NCI-H187 (cell line): ENCODE measurements at regions not wholly inside any gene's neighbourhood (a gene's known extent, or its start where the extent isn't known, plus 50 kb on each side); places are given as distances from the start of the nearest gene placed in this dataset.
"Not testable (repeated sequence)": the region's sequence is repeated elsewhere in the genome, so short reads cannot be mapped to it uniquely, and the experiment has no call there.

Source experiments
- DNase-seq, 2 experiments: peaks; one replicate each; lab custom pipeline; 2025; lab: John Stamatoyannopoulos, UW

GRCh38 chr4:15294202-15294601 is 133.6 kb upstream of the C1QTNF7 start:
- DNase-seq = no peak

- DNase-seq = no peak
Measured at GRCh38 chr4:15294832-15295231, 133.0 kb upstream of the C1QTNF7 start.

- no peak for DNase-seq
Measured at GRCh38 chr4:15295421-15296162, 132.2 kb upstream of the C1QTNF7 start.

DNA sequence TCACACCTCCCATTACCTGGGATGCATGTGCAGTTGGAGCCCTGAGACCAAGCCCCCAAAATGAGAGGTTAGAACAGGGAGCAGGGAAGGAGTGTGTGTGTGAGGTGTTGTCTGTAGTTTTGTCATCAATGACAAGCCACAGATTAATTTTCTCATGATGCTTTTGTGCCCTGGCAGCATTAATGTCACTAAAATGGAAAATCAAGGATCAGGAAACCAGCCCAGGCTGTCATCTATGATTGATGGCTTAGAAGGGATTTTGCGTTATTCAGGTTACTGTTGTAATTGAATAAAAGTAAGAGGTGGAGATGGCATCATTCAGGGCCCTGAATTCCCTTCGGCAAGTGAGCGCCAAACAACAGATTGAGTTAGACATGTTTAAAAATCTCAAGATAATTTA is 130.5 kb upstream of the C1QTNF7 start:
- no peak for DNase-seq

DNA sequence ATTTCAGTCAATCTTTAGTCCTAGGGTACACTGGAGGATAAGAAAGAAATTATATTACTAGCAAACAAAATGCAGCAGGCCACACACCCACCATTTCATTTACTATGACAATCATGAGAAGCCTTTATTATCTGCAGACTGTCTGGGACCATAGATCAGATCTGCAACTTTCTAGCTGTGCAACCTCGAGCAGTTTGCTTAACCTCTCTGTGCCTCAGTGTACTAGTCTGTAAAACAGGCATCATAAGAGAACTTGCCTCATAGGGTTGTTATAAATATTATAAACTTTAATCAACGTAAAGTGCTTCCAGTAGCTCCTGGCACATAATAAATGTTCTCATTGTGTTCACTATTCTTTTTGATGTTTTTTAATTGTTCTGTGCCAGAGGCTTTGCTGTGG is 128.2 kb upstream of the C1QTNF7 start:
- no peak for DNase-seq

GRCh38 chr4:15303052-15303641 is 124.7 kb upstream of the C1QTNF7 start:
- no peak for DNase-seq

DNA sequence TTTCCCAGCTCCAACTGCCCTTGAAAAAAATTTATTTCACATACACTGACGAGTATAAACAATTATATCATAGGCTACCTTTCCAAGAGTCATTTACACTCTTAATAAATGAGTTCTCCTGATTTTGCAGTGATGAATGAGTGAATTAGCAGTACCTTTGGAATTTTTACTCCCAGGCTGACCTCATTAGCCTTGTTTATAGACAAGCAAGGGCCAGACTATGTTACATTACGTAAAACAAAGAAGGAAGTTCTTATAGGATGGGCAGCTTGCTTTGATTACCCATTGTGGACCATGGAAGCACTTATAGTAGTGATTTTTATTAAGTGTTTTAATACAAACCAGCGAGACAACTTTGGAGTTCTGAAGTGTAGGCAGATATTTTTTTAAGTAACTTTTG is 112.9 kb upstream of the C1QTNF7 start:
- no peak for DNase-seq

- no peak for DNase-seq
Measured at GRCh38 chr4:15317246-15317645, 110.6 kb upstream of the C1QTNF7 start.

DNA sequence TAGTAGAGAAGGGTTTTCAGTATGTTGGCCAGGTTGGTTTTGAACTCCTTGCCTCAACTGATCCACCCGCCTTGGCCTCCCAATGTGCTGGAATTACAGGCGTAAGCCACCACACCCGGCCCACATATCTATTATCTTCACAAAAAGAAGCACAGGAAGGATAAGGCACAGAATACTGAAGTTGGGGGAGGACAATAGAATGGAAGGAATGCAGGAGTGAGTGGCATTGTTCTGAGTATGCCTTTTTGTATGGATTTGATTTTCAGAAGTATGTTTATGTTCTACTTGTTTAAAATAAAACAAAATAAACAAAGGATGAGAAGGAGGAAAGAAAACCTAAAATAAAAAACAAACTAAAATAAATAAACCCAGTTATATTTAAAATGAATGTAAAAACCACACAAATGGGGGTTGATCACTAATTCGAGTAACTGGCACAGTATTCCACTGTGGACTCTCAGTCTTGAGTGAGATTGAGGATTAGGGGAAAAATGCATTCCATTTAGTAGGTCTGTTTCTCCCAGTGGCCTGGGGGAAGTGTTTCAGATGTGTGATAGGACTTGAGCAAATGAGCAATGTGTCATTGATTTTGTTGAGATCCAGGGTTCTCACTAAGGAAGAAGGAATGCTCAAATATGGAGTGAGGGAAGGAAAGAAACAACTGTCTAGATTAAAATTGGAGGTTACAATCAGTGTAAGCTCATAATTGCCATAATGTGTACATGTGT is 109.0 kb upstream of the C1QTNF7 start:
- no peak for DNase-seq

DNA sequence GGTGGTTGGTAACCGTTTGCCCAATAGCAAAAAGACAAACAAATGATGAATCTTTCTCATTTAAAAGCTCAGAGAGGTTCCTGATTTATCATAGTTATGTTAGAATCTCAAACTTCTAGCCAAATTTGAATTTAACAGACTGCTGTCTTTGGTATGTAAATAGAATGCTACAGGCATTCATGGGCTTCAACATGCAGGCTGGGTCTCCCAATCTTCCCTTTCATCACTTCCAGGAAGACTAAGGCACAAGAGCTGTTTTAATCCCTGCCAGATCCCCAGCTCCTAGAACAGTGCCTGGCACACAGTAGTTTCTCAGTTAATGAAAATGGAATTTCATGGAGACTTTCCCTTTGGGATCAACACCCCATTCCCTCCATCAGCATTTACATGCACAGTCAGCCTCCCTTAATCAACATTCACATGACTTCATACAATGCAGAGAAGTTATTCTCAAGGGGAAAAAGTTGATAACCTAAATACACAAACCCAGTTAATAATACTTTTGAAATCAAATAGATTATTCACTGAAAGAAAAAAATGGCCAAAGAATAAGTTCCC is 107.6 kb upstream of the C1QTNF7 start:
- no peak for DNase-seq

DNA sequence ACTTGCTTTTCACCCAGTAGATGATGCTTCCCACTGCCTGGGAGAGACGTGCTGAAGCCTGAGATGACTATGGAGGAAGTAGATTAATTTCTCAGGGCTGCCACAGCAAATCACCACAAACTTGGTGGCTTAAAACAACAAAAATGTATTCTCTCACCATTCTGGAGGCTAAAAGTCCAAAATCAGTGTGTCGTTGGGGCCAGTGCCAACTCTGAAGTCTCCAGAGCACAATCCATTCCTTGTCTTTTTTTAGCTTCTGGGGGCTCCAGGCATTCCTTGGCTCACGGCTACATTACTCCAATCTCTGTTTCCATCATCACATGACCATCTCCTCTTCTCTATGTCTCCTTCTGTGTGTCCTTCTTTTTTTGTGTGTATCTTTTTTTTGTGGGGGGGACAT is 105.8 kb upstream of the C1QTNF7 start:
- no peak for DNase-seq

GRCh38 chr4:15325987-15326386 is 101.8 kb upstream of the C1QTNF7 start:
- DNase-seq = no peak

DNA sequence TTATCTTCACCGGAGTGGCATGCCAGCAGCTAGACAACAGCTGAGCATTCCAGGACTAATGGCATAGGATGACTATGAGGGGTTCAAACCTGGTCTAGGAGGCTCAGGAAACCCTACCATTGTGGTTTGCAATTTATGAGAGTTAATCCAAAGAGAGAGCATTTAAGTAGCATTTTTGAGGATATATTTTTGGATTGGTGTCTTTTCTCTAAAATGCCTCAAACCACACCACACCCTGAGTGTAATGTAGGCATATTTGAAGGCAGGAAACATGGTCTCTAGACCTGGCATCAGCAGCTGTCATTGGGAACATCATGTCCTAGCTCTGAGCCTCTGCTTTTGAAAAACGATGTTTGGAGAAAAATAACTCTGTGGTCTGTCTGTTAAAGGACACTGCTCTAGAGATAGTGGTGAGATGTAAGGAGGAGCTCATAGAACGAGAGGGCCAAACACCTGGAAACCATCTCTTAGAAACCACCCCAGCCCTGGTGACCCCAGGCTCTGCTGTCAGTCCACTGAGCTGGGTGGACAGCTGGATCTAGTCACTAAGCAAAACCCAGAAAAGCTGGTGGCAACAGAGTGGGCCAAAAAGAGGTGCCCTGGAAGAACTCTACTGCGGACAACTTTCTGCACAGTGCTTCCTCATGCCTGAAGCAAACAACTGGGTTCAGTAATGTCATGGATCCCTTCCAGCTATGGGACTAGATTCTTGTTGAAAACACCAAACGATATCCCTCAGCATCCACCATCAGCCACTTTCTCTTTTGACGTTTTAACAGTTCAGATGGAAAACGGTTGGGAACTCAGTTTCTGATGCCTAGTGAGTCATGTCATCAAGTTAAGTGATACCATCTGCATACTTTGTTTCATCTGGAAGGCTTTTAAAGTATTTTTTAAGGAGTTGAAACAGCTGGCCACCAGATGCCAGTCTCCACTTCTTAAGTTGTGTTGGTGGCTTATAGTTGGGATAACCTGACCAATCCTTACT is 100.2 kb upstream of the C1QTNF7 start:
- no peak for DNase-seq

DNA sequence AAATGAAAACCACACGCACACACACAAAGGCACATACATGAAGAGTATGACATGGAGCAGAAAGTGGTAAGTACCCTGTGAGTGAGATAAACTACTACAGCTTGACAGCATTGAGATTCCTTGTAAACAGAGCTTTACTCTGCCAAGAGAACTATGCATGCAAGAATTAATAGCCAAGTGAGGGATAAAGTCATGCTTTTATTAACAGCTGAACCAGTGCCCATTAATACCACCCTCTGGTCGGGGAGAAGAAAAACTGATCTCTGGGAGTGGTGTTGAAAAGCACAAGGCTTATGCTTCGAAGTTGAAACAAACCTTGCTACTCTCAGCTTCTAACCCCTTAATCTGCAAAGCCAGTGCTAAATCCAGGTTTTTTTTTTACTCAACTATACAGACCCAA is 95.9 kb upstream of the C1QTNF7 start:
- DNase-seq = no peak

GRCh38 chr4:15332377-15332776 is 95.5 kb upstream of the C1QTNF7 start:
- no peak for DNase-seq

DNA sequence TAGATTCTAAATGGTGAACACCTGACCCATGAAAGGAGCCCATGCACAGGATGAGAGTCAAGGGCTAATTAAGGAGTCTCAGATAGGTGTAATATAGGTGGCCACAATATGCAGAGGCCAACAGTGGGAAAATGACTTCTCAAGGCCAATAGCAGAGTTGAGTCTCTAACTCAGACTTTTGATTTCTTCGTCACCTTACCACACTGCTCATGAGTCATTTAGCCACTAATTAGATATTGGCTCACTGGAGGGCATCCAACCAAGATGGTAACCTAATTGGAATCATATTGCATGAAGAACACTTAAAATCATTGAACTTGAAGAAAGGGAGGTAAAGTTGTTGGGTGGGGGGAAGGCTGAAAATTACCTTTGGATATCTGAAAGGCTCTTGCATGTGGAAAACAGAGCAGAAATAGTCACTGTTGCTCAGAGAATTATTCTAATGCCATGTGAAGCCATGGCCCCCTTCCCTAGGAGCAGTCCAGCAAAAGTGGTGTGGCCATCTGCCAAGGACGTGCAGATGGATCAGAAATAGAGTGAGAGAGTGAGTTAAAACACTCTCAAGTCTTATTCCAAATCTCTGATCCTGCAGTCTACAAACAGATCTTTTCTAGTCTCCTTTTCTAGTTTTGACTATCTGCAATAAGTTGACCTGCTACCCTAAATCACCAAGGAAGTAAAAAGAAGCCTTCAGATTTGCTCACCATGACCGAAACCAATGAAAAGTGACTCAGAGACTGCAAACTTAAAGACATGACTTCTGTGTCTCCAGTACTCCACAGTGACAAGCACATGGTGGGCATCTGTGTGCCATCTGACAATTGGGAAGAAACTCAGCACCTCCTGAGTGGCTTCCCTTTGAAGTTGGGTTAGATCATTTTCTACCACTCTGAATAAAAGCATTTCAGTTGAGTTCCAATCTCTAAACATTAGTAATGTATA is 93.9 kb upstream of the C1QTNF7 start:
- no peak for DNase-seq

DNA sequence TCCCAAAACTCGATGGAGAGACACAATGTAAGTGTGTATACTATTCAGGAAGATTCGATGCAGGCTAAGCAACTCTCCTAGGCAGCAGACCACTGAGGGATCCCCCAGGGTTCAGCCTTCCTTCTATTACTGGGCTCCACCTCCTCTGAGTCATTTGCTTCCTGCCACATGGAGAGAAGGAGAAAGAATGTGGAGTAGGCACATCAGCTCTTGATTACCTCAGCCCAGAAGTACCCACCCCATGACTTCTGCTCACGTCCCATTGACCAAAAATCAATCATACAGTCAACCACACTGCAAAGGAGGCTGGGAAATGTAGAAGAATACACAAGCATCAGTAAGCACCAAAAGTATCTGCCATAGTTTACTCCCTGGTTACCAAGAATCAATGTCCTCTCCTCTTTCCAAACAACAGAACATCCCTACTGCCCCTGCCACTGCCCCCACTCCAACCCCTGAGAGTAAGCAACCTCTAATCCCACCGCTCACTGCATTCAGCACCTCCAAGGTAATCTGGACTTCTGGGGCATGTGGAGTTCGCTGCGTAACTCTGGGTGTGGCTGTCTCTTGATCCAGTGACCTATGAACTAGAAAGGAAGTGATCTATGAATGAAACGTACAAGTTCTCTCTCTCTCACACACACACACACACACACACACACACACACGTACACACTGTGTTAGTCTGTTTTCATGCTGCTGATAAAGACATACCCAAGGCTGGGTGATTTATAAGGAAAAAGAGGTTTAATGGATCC is 91.2 kb upstream of the C1QTNF7 start:
- DNase-seq = no peak

DNA sequence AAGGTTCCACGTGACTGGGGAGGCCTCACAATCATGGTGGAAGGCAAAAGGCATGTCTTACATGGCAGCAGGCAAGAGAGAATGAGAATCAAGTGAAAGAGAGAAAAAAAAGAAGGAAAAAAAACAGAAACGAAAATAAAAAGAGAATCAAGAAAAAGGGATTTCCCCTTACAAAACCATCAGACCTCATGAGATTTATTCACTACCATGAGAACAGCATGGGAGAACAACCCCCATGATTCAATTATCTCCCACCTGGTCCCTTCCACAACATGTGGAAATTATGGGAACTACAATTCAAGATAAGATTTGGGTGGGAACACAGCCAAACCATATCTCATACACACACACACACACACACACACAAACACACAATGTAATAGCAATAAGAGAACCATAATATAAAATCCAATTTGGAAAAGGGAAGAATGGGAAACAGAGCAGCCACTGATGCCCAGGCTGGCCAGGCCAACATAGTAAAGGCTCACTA is 90.6 kb upstream of the C1QTNF7 start:
- not testable (repeated sequence) for DNase-seq

DNA sequence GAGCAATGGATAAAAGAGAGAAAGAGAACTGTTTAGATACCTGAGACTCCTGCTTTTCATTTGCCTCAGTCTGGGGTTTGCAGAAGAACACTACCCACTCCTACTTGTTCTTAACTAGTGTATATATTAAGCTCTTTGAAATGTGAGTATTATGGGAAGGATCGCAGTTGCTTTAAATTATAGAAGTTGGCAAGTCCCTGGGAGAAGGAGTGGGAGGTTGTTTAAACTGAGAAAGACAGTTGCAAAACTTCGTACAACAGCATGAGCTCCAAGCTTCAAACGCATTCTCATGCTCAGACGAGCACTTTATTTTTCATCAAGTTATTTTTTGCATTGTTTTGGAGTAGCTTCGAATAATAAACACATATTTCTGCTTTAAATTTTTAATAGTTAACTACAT is 88.1 kb upstream of the C1QTNF7 start:
- no peak for DNase-seq

GRCh38 chr4:15340332-15340731 is 87.5 kb upstream of the C1QTNF7 start:
- DNase-seq = no peak
